SK-N-SH treated with all-trans-retinoic acid at 6 μM for 48 hours (cell line): ENCODE measurements at regions not wholly inside any gene's neighbourhood (a gene's known extent, or its start where the extent isn't known, plus 50 kb on each side); places are given as distances from the start of the nearest gene placed in this dataset.

Experiments
- ATAC-seq: fragments of 200-7000 bp; cut with Tn5 transposase; 3 replicates; pipeline ENCODE4 v1.9.1; 2020; ENCODE audit warnings: mild to moderate bottlenecking, moderate library complexity
- ARNTL ChIP-seq: fragments of 450-650 bp; formaldehyde crosslinking; IDR thresholded peaks from 2 replicates; pipeline ENCODE4 v1.5.0; 2020; ENCODE audit warnings: low read depth, mild to moderate bottlenecking, moderate library complexity, borderline replicate concordance
- BACH2 ChIP-seq: fragments of 250-450 bp; sonication (Bioruptor Pico); IDR thresholded peaks from 2 replicates; pipeline ENCODE4 v1.9.0; 2021; ENCODE audit warnings: mild to moderate bottlenecking, borderline replicate concordance
- CREB5 ChIP-seq: fragments of 250-450 bp; sonication (Bioruptor Pico); IDR thresholded peaks from 2 replicates; pipeline ENCODE4 v1.5.1; 2020; ENCODE audit warnings: low read depth, mild to moderate bottlenecking, moderate library complexity
- CSDC2 ChIP-seq: fragments of 250-450 bp; sonication (Bioruptor Pico); IDR thresholded peaks from 2 replicates; pipeline ENCODE4 v1.5.0; 2020; ENCODE audit warnings: mild to moderate bottlenecking, moderate library complexity
- CSRNP3 ChIP-seq: fragments of 250-450 bp; sonication (Bioruptor Pico); IDR thresholded peaks from 2 replicates; pipeline ENCODE4 v1.5.1; 2021; ENCODE audit warnings: mild to moderate bottlenecking, moderate library complexity
- ESRRG ChIP-seq: fragments of 250-450 bp; sonication (Bioruptor Pico); IDR thresholded peaks from 2 replicates; pipeline ENCODE4 v1.6.1; 2021; ENCODE audit warnings: mild to moderate bottlenecking
- GLIS3 ChIP-seq: fragments of 250-450 bp; sonication (Bioruptor Pico); IDR thresholded peaks from 2 replicates; pipeline ENCODE4 v1.5.0; 2020; ENCODE audit warnings: mild to moderate bottlenecking, moderate library complexity
- ISL1 ChIP-seq: fragments of 250-450 bp; sonication (Bioruptor Pico); IDR thresholded peaks from 2 replicates; pipeline ENCODE4 v2.1.2; 2022; ENCODE audit warnings: mild to moderate bottlenecking, moderate library complexity
- OSR1 ChIP-seq: fragments of 250-450 bp; sonication (Bioruptor Pico); IDR thresholded peaks from 2 replicates; pipeline ENCODE4 v1.8.0; 2022; ENCODE audit warnings: moderate library complexity, mild to moderate bottlenecking, inconsistent platforms
- PPARA ChIP-seq: fragments of 250-450 bp; sonication (Bioruptor Pico); IDR thresholded peaks from 2 replicates; pipeline ENCODE4 v1.5.0; 2020; ENCODE audit warnings: mild to moderate bottlenecking, borderline replicate concordance
- RARB ChIP-seq: fragments of 250-450 bp; sonication (Bioruptor Pico); IDR thresholded peaks from 2 replicates; pipeline ENCODE4 v1.8.0; 2021; ENCODE audit warnings: mild to moderate bottlenecking, moderate library complexity
- SNAI2 ChIP-seq: fragments of 250-450 bp; sonication (Bioruptor Pico); IDR thresholded peaks from 2 replicates; pipeline ENCODE4 v1.5.0; 2020; ENCODE audit warnings: mild to moderate bottlenecking, moderate library complexity
- TOX ChIP-seq: fragments of 250-450 bp; sonication (Bioruptor Pico); IDR thresholded peaks from 2 replicates; pipeline ENCODE4 v1.8.0; 2021; ENCODE audit warnings: mild to moderate bottlenecking, moderate library complexity, borderline replicate concordance
- ZC3H10 ChIP-seq: fragments of 250-450 bp; sonication (Bioruptor Pico); IDR thresholded peaks from 2 replicates; pipeline ENCODE4 v1.5.1; 2021; ENCODE audit warnings: mild to moderate bottlenecking, moderate library complexity
- ZFP3 ChIP-seq: fragments of 250-450 bp; sonication (Bioruptor Pico); IDR thresholded peaks from 2 replicates; pipeline ENCODE4 v1.5.0; 2020; ENCODE audit warnings: mild to moderate bottlenecking, moderate library complexity
- ZFP30 ChIP-seq: fragments of 450-650 bp; formaldehyde crosslinking; IDR thresholded peaks from 2 replicates; pipeline ENCODE4 v1.5.0; 2022; ENCODE audit warnings: mild to moderate bottlenecking, moderate library complexity
- ZNF565 ChIP-seq: fragments of 450-650 bp; formaldehyde crosslinking; conservative IDR thresholded peaks from 2 replicates; pipeline ENCODE4 v1.5.0; 2020; ENCODE audit warnings: low read depth, mild to moderate bottlenecking, moderate library complexity
- ZNF70 ChIP-seq: fragments of 450-650 bp; formaldehyde crosslinking; IDR thresholded peaks from 2 replicates; pipeline ENCODE4 v1.5.0; 2020; ENCODE audit warnings: mild to moderate bottlenecking, moderate library complexity
- ZNF8 ChIP-seq: fragments of 450-650 bp; formaldehyde crosslinking; IDR thresholded peaks from 2 replicates; pipeline ENCODE4 v1.5.0; 2020; ENCODE audit warnings: mild to moderate bottlenecking, moderate library complexity
- TF ChIP-seq, protein P1 (sequence below): fragments of 250-450 bp; sonication (Bioruptor Pico); IDR thresholded peaks from 2 replicates; pipeline ENCODE4 v1.8.0; 2021; ENCODE audit warnings: low read depth, mild to moderate bottlenecking, moderate library complexity, borderline replicate concordance
- TF ChIP-seq, protein P2 (sequence below): fragments of 250-450 bp; sonication (Bioruptor Pico); IDR thresholded peaks from 2 replicates; pipeline ENCODE4 v1.8.0; 2020; ENCODE audit warnings: mild to moderate bottlenecking, moderate library complexity, borderline replicate concordance

DNA sequence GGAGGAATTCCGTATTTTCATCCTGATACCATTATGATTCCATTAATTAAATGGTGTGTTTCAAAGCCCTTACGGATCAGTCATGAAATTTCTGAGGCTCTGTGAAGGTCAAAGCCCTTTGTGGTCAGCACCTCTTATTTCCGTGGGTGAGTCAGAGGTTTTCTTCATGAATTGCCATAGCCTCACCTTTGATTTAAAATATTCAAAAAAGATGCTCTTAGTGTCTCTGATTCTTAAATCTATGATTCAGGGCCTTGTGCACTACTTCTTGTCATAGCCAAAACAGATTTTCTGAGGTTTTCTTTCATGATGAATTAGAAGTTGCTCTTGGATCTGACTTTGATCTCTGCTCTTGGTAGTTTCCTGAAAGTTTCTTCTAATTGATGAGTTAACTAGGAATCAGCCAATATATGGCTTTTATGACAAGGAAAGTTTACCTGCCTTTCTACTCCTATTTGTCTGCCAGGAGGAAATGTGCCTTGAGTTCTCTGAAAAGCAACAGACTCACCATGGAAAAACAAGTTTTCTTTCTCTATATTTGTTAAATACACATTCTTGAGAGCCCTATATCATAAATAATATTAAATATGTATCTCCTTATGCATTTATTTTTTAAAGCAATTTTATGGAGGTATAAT lies 613.0 kb downstream of the UTRN start:
- TF ChIP-seq SNAI2 (no peak), CSDC2 (no peak), GLIS3 (no peak), TOX (no peak), ZFP30 (CRISPR knock-in tag) (no peak), ESRRG (no peak), ARNTL (CRISPR knock-in tag) (no peak), ZNF70 (CRISPR knock-in tag) (no peak), ZNF8 (CRISPR knock-in tag) (no peak), ZNF565 (CRISPR knock-in tag) (no peak), ZFP3 (CRISPR knock-in tag) (no peak), CSRNP3 (CRISPR knock-in tag) (no peak), BACH2 (no peak), RARB (CRISPR knock-in tag) (no peak), ZC3H10 (CRISPR knock-in tag) (no peak), PPARA (CRISPR knock-in tag) (no peak), CREB5 (CRISPR knock-in tag) (no peak)
- TF ChIP-seq, protein P1, sequence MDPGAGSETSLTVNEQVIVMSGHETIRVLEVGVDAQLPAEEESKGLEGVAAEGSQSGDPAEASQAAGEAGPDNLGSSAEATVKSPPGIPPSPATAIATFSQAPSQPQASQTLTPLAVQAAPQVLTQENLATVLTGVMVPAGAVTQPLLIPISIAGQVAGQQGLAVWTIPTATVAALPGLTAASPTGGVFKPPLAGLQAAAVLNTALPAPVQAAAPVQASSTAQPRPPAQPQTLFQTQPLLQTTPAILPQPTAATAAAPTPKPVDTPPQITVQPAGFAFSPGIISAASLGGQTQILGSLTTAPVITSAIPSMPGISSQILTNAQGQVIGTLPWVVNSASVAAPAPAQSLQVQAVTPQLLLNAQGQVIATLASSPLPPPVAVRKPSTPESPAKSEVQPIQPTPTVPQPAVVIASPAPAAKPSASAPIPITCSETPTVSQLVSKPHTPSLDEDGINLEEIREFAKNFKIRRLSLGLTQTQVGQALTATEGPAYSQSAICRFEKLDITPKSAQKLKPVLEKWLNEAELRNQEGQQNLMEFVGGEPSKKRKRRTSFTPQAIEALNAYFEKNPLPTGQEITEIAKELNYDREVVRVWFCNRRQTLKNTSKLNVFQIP (CRISPR knock-in tag): no peak
- TF ChIP-seq, protein P2, sequence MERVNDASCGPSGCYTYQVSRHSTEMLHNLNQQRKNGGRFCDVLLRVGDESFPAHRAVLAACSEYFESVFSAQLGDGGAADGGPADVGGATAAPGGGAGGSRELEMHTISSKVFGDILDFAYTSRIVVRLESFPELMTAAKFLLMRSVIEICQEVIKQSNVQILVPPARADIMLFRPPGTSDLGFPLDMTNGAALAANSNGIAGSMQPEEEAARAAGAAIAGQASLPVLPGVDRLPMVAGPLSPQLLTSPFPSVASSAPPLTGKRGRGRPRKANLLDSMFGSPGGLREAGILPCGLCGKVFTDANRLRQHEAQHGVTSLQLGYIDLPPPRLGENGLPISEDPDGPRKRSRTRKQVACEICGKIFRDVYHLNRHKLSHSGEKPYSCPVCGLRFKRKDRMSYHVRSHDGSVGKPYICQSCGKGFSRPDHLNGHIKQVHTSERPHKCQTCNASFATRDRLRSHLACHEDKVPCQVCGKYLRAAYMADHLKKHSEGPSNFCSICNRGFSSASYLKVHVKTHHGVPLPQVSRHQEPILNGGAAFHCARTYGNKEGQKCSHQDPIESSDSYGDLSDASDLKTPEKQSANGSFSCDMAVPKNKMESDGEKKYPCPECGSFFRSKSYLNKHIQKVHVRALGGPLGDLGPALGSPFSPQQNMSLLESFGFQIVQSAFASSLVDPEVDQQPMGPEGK (CRISPR knock-in tag): no peak
- ATAC-seq: peak; percentile 55

DNA sequence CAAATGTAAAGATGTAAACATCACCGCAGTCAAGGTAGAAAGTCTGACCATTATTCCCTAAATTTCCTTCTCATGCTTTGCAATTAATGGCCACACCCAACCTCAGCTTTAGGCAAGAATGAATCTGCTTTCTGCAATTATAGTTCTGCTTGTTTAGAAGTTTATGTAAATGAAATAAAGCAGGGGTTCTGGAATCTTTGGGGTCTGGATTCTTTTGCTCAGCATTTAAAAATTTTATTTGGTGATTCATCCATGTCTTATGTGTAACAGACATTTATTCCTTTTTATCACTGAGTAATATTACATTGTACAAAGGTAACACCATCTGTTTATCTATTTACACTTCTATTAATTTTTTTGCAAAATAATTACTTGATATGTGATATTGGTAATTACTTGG lies 613.6 kb downstream of the UTRN start:
- no peak for ATAC-seq
- TF ChIP-seq CSDC2 (no peak), SNAI2 (no peak), ZNF565 (CRISPR knock-in tag) (no peak), OSR1 (CRISPR knock-in tag) (no peak)
- TF ChIP-seq, protein P1 (CRISPR knock-in tag): no peak

DNA sequence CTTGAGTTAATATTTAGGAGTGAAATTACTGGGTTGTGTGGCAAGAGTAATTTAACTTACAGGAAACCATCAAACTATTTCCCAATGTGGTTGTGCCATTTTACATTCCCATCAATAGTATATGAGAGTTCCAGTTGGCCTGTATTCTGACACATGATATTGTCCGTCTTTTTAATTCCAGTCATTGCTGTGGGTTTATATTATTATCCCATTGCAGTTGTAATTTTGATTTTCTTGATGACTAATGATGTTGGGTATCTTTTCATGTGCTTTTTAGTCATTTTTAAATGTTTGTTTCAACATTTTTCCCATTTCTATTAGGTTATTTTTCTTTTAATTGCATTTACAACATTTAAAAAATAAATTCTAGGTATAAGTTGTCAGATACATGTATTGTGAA lies 614.0 kb downstream of the UTRN start:
- ATAC-seq: peak; percentile 49; the same call in 2 of the 3 replicates
- TF ChIP-seq CREB5 (CRISPR knock-in tag) (no peak), ZC3H10 (CRISPR knock-in tag) (0 out of 2 replicates have a peak, but pooled peaks have one; percentile 15), SNAI2 (no peak), ISL1 (CRISPR knock-in tag) (peak; percentile 43), BACH2 (no peak), OSR1 (CRISPR knock-in tag) (no peak), TOX (peak; percentile 16; the same call in 1 of the 2 replicates)
